ENCODE measurements at regions not wholly inside any gene's neighbourhood (a gene's known extent, or its start where the extent isn't known, plus 50 kb on each side); places are given as distances from the start of the nearest gene placed in this dataset.

- TF ChIP-seq CTCF (IDR thresholded peaks at IDR 0.05; ENCODE audit: low read depth, low read length) (no peak), EZH2phosphoT487 (IDR thresholded peaks at IDR 0.05; ENCODE audit: low read depth) (no peak)
Observed at GRCh38 chr11:26909515-26909914, 84.4 kb upstream of the FIBIN start.
